Omental fat pad (tissue), 3 donors: ENCODE measurements at regions not wholly inside any gene's neighbourhood (a gene's known extent, or its start where the extent isn't known, plus 50 kb on each side); places are given as distances from the start of the nearest gene placed in this dataset.

ENCODE experiments used
- ATAC-seq: fragments of 150-250 bp; one replicate; pipeline ENCODE4 v1.9.1; 2016; ENCODE audit warnings: mild to moderate bottlenecking, moderate library complexity; ENCODE audit not compliant: low FRiP score
- DNase-seq: peaks from one replicate; pipeline ENCODE4 v3.0.0-alpha.2; 2019; ENCODE audit warnings: low spot score
- TF ChIP-seq, protein P1 (sequence below), 3 donors: fragments of 450-650 bp; IDR thresholded peaks; one replicate each; pipeline ENCODE4 v1.5.1; 2016 to 2017; ENCODE audit warnings: antibody characterized with exemption in 3 of 3, mild to moderate bottlenecking in 3 of 3, moderate library complexity in 2 of 3

DNA sequence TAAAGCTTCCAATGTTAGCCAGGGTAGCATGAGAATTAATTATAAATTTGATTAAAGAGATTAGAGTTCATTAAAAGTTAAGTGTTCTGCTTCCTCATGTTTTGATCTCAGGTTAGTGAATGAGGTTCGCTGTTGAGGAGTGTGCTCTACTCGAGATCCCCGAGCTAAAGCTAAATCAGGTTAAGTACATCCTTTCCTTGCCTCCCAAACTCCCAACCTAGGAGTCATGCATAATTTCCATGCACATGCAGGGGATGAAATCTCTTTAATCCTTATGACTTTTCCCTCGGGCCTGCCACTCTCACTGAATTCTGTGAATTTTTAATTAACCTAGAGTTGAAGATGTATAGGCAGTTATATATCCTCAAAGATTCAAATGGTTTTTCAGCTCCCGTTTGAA, 156.1 kb upstream of the NCK2 start:
- TF ChIP-seq, protein P1, sequence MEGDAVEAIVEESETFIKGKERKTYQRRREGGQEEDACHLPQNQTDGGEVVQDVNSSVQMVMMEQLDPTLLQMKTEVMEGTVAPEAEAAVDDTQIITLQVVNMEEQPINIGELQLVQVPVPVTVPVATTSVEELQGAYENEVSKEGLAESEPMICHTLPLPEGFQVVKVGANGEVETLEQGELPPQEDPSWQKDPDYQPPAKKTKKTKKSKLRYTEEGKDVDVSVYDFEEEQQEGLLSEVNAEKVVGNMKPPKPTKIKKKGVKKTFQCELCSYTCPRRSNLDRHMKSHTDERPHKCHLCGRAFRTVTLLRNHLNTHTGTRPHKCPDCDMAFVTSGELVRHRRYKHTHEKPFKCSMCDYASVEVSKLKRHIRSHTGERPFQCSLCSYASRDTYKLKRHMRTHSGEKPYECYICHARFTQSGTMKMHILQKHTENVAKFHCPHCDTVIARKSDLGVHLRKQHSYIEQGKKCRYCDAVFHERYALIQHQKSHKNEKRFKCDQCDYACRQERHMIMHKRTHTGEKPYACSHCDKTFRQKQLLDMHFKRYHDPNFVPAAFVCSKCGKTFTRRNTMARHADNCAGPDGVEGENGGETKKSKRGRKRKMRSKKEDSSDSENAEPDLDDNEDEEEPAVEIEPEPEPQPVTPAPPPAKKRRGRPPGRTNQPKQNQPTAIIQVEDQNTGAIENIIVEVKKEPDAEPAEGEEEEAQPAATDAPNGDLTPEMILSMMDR (IDR thresholded peaks at IDR 0.05), result no peak
- DNase-seq (no peak), ATAC-seq (no peak)

DNA sequence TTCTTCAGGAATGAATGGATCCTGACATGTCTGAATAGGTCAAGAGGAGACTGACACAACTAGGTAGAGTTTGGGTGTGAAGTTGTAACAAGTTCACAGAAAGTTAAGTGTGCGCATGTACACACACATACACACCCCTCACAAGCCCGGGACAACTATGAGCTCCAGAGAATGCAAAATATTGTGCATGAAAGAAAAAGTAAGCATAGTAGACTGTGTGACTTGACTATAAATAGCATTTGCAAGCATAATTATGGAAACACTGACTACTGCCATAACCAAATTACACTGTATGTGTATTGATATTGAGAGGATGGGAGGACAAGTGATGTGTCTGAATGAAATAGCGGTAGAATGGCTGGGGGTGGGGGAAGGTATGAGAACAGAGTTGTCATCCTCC, 157.1 kb upstream of the NCK2 start:
- TF ChIP-seq, protein P1 (IDR thresholded peaks at IDR 0.05), result no peak
- ATAC-seq (no peak), DNase-seq (no peak)

DNA sequence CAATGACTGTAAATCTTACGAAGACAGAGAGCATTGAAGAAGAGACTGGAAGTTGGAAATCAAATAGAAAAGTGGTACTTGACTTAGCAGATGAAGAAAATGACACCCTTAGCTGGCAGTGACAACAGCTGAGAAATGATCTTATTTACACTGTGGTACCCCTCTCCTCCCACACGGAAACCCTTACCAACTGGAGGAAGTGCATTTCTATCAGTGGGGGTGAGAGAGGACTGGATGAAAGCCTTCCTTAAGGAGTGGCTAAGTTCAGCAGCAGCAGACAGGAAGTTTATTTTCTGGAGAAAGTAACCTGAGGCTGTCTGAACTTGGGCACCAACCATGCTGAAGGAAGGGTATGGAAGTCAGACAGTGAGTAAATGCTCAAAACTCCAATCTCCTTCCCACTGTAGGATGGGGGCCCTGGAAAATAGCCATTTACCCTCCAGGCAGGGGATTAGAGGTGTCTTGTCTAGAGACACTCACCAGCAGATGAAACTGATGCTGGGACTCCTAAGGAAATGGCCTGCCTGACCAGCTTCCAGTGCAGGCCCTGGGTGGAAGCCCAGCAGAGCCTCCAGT, 160.2 kb upstream of the NCK2 start:
- TF ChIP-seq, protein P1 (IDR thresholded peaks at IDR 0.05), result no peak
- ATAC-seq (no peak), DNase-seq (no peak)

DNA sequence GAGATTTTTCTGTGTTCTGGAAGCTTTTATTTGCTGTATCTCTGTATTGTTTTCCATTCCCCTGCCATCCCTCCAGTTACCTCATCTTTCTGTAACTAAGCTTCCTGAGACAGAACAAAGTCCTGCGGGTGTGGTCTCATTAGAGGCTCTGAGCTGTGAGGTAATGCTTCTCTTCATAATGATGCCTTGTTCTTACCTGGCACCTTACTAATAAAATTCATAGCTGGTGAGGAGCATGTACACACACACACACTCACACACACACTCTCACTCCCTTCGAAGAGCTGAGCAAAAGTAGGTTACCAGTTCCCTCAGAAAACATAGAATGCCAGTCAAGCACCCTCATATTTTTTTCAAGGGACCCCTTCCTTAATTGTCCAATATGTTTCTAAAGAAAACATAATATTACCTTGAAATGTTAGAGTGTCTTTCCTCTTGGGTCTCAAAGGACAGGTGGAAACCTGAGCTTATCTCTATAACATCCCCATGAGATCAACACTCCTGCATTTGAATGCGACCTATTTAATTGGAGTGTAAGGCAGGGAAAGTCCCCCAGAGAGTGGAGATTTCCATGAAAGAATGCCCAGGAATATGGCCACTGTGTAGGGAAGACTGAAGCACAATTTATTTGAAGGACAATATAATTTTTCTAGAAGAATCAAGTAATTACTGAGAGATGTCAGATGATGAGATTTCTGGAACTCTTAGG, 161.6 kb upstream of the NCK2 start:
- ATAC-seq (no peak), DNase-seq (no peak)

DNA sequence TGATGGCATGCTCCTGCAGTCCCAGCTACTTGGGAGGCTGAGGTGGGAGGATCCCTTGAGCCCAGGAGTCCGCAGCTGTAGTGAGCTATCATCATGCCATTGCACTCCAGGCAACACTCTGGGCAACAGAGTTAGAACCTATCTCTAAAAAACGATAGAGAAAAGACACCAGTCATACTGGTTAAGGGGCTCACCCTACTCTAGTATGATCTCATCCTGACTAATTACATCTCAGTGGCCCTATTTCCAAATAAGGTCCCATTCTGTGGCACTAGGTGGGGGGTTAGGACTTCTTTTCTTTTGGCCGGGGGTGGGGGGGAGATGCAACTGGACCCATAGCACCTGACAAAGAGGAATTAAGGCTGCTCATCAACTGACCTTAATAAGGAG, 163.2 kb upstream of the NCK2 start:
- DNase-seq, result no peak
- TF ChIP-seq, protein P1 (IDR thresholded peaks at IDR 0.05), result no peak
- ATAC-seq, result no peak

More for the DNA sequence above, 161.6 kb upstream of the NCK2 start:
- TF ChIP-seq, protein P1 (IDR thresholded peaks at IDR 0.05), result no peak

DNA sequence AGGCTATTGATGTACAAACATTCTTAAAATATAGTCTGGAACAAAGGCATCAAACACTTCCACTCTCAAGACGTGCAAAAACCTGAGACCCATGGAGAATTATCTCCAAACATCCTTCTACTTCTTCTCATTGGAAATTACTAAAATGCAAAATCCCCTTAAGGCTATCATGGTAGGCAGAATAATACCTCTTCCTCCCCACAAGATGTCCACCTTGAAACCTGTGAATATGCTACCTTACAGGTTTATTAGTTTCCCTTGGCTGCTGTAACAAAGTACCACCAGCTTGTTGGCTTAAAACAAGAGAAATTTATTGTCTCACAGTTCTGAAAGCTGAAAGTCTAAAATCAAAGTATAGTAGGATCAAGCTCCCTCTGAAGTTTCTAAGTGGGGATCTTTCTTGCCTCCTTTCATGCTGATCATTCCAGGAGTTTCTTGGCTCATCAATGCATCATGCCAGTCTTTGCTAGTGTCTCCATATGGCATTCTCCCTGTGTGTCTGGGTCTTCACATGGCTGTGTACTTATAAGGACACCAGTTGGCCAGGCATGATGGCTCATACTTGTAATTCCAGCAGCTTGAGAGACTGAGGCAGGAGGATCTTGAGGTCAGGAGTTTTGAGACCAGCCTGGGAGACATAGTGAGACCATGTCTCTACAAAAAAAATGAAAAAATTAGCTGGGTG, 163.7 kb upstream of the NCK2 start:
- TF ChIP-seq, protein P1 (IDR thresholded peaks at IDR 0.05), result no peak
- no peak for DNase-seq
- ATAC-seq, result no peak
